ENCODE measurements at regions not wholly inside any gene's neighbourhood (a gene's known extent, or its start where the extent isn't known, plus 50 kb on each side); places are given as distances from the start of the nearest gene placed in this dataset.

DNA sequence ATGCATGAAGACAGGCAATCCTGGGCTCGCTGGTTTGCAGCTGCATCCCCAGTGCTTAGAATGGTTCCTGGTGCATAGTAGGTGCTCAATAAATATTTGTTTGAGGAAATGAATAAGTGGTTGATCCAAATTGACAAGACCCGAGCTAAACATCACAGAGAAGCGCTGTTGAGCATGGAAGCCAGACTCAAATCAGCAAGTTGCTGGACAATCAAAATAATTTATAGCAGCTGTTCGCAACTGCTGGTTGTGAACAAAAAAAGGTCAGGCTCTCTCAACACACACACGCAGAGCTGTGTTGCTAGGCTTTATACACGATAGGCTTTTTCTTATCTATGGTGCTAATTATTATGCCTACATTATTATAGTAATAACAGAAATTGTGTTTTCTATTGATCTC lies 190.2 kb downstream of the TBX5 start:
- peaks cover 16% of the 10 kb centered on the region for H3K27me3 Mint-ChIP-seq
- Histone ChIP-seq H3K9ac (ENCODE audit: low read length) (no peak overlapping the region), H3K4me3 (ENCODE audit: control extremely low read depth in 1 of 5, extremely low read depth in 1 of 5, insufficient read depth in 1 of 5, low read depth in 2 of 5, low read length in 4 of 5) (no peak overlapping the region), H3K27ac (ENCODE audit: low read length in 2 of 2) (no peak overlapping the region), H3K79me2 (ENCODE audit: control insufficient read depth, insufficient read depth, low read length) (no peaks in the 10 kb centered on the region), H3K27me3 (replicated peaks in 1 of 4; ENCODE audit: control extremely low read depth in 1 of 4, control insufficient read depth in 3 of 4, insufficient read depth in 4 of 4, low read length in 3 of 4) (peaks cover 0 to 2% (median 0%) of the 10 kb centered on the region in 4 experiments), H3K36me3 (replicated peaks in 1 of 2; ENCODE audit: control extremely low read depth in 1 of 2, control insufficient read depth in 1 of 2, extremely low read depth in 1 of 2, insufficient read depth in 2 of 2, low read length in 1 of 2) (no peaks in the 10 kb centered on the region), H2AFZ (ENCODE audit: insufficient read depth, low read depth, low read length, poor library complexity, severe bottlenecking) (no peak overlapping the region), H3K4me2 (replicated peaks; ENCODE audit: low read depth, low read length, poor library complexity, severe bottlenecking) (no peak overlapping the region), H3K9me3 (ENCODE audit: control extremely low read depth in 1 of 3, control insufficient read depth in 2 of 3, insufficient read depth in 1 of 3, low read length in 2 of 3) (peaks cover 0 to 5% (median 0%) of the 10 kb centered on the region in 3 donors), H4K20me1 (ENCODE audit: control insufficient read depth, insufficient read depth, low read length, poor library complexity, severe bottlenecking) (no peaks in the 10 kb centered on the region), H3K4me1 (ENCODE audit: control insufficient read depth in 2 of 2, insufficient read depth in 2 of 2, low read length in 2 of 2) (no peaks in the 10 kb centered on the region)
- TF ChIP-seq EZH2 (IDR thresholded peaks at IDR 0.05; ENCODE audit: borderline replicate concordance, insufficient read depth, low read depth, low read length, poor library complexity, severe bottlenecking) = no peak
- TF ChIP-seq, protein P1, sequence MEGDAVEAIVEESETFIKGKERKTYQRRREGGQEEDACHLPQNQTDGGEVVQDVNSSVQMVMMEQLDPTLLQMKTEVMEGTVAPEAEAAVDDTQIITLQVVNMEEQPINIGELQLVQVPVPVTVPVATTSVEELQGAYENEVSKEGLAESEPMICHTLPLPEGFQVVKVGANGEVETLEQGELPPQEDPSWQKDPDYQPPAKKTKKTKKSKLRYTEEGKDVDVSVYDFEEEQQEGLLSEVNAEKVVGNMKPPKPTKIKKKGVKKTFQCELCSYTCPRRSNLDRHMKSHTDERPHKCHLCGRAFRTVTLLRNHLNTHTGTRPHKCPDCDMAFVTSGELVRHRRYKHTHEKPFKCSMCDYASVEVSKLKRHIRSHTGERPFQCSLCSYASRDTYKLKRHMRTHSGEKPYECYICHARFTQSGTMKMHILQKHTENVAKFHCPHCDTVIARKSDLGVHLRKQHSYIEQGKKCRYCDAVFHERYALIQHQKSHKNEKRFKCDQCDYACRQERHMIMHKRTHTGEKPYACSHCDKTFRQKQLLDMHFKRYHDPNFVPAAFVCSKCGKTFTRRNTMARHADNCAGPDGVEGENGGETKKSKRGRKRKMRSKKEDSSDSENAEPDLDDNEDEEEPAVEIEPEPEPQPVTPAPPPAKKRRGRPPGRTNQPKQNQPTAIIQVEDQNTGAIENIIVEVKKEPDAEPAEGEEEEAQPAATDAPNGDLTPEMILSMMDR (IDR thresholded peaks at IDR 0.05) = no peak
- ChIA-PET POLR2A (no interaction called here), CTCF (no interaction called here)
- H3K9me3 Mint-ChIP-seq (ENCODE audit: insufficient read depth) = peaks cover 6% of the 10 kb centered on the region
- DNase-seq (no peak), ATAC-seq (ENCODE audit: low read depth) (no peak)
- intact Hi-C loops (cut with micrococcal nuclease) = no loop called here
- H3K4me1 Mint-ChIP-seq = no peaks in the 10 kb centered on the region
- no peak overlapping the region for H3K27ac Mint-ChIP-seq
- 61% methylated on average over 2 of the region's 6 CpGs for WGBS (ENCODE audit: insufficient coverage)
- H3K4me3 Mint-ChIP-seq = no peak overlapping the region

DNA sequence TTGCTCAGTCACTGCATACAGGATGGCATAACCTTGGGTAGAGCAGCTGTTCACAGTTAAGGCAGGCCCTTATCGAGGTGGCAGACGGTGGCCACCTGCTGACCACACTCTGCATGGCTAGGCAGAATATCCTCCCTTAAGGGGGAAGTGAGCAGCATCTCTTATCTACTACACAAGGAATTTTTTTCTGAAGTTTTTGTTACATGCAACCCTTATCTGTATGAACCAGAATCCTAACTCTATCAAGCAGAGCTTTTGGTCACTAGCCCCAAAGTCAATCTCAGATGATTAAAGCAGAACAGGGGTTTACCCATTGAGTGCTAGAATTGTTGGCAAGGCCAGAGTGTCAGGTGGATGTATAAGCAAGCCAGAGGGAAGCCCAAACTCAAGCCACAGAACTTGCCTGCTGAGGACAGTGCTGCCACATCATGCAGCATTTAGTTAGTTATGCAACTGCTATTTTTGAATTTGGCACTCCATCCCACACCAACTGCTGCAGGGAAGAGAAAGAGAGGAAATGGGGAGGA lies 192.8 kb downstream of the TBX5 start:
- H3K79me2 ChIP-seq (ENCODE audit: control insufficient read depth, insufficient read depth, low read length) = no peaks in the 10 kb centered on the region
- intact Hi-C loops (cut with micrococcal nuclease) = no loop called here
- no peak overlapping the region for H3K27ac ChIP-seq (ENCODE audit: low read length in 2 of 2)
- peaks cover 0 to 5% (median 0%) of the 10 kb centered on the region in 4 experiments for H3K27me3 ChIP-seq (replicated peaks in 1 of 4; ENCODE audit: control extremely low read depth in 1 of 4, control insufficient read depth in 3 of 4, insufficient read depth in 4 of 4, low read length in 3 of 4)
- ChIA-PET CTCF (no interaction called here), POLR2A (no interaction called here)
- DNase-seq = no peak
- H3K4me3 ChIP-seq (ENCODE audit: control extremely low read depth in 1 of 5, extremely low read depth in 1 of 5, insufficient read depth in 1 of 5, low read depth in 2 of 5, low read length in 4 of 5) = no peak overlapping the region
- peaks cover 0 to 2% (median 0%) of the 10 kb centered on the region in 3 donors for H3K9me3 ChIP-seq (ENCODE audit: control extremely low read depth in 1 of 3, control insufficient read depth in 2 of 3, insufficient read depth in 1 of 3, low read length in 2 of 3)
- WGBS (ENCODE audit: insufficient coverage) = 8% methylated on average over 2 of the region's 2 CpGs
- H3K27ac Mint-ChIP-seq = no peak overlapping the region
- no peak for ATAC-seq (ENCODE audit: low read depth)
- no peak overlapping the region for H3K9ac ChIP-seq (ENCODE audit: low read length)
- H3K36me3 ChIP-seq (replicated peaks in 1 of 2; ENCODE audit: control extremely low read depth in 1 of 2, control insufficient read depth in 1 of 2, extremely low read depth in 1 of 2, insufficient read depth in 2 of 2, low read length in 1 of 2) = no peaks in the 10 kb centered on the region
- no peaks in the 10 kb centered on the region for H3K4me1 ChIP-seq (ENCODE audit: control insufficient read depth in 2 of 2, insufficient read depth in 2 of 2, low read length in 2 of 2)
- no peaks in the 10 kb centered on the region for H4K20me1 ChIP-seq (ENCODE audit: control insufficient read depth, insufficient read depth, low read length, poor library complexity, severe bottlenecking)
- H3K4me1 Mint-ChIP-seq = no peaks in the 10 kb centered on the region
- no peak overlapping the region for H3K4me3 Mint-ChIP-seq
- peaks cover 13% of the 10 kb centered on the region for H3K27me3 Mint-ChIP-seq
- TF ChIP-seq, protein P1 (IDR thresholded peaks at IDR 0.05) = no peak
- TF ChIP-seq EZH2 (IDR thresholded peaks at IDR 0.05; ENCODE audit: borderline replicate concordance, insufficient read depth, low read depth, low read length, poor library complexity, severe bottlenecking) = no peak
- peaks cover 6% of the 10 kb centered on the region for H3K9me3 Mint-ChIP-seq (ENCODE audit: insufficient read depth)
- H2AFZ ChIP-seq (ENCODE audit: insufficient read depth, low read depth, low read length, poor library complexity, severe bottlenecking) = no peak overlapping the region
- H3K4me2 ChIP-seq (replicated peaks; ENCODE audit: low read depth, low read length, poor library complexity, severe bottlenecking) = no peak overlapping the region

Data from B cell (primary cell).